ENCODE measurements at regions not wholly inside any gene's neighbourhood (a gene's known extent, or its start where the extent isn't known, plus 50 kb on each side); places are given as distances from the start of the nearest gene placed in this dataset.

GRCh38 chr6:11364971-11365397 lies 132.5 kb upstream of the NEDD9 start:
- TF ChIP-seq POLR2A (IDR thresholded peaks at IDR 0.05) (peak; percentile 61), CTCF (IDR thresholded peaks at IDR 0.05) (no peak)
